ENCODE measurements at regions not wholly inside any gene's neighbourhood (a gene's known extent, or its start where the extent isn't known, plus 50 kb on each side); places are given as distances from the start of the nearest gene placed in this dataset.

GRCh38 chr17:65406552-65406951 lies 154.9 kb downstream of the AXIN2 start:
- BruUV-seq (replicated peaks): no TSS peak
- FAIRE-seq (no peak), ATAC-seq (no peak), DNase-seq (ENCODE audit: extremely low read depth in 1 of 4, low spot score in 3 of 4) (no peak)
- Histone ChIP-seq H3K36me3 (ENCODE audit: control insufficient read depth, insufficient read depth, low read length) (no peaks in the 10 kb centered on the region), H4K20me1 (replicated peaks; ENCODE audit: control insufficient read depth, insufficient read depth, low read length) (no peaks in the 10 kb centered on the region), H3K9me3 (replicated peaks; ENCODE audit: control insufficient read depth, insufficient read depth, low read depth, low read length) (no peaks in the 10 kb centered on the region), H3K27me3 (ENCODE audit: control insufficient read depth in 2 of 2, insufficient read depth in 2 of 2, low read length in 2 of 2) (peaks cover 0 to 6% of the 10 kb centered on the region in 2 experiments; a peak in 2 of 5 replicates), H3K4me1 (replicated peaks in 1 of 2; ENCODE audit: control insufficient read depth in 2 of 2, insufficient read depth in 2 of 2, low read length in 2 of 2) (no peaks in the 10 kb centered on the region), H3K9me1 (ENCODE audit: control insufficient read depth, insufficient read depth, low read length) (peaks cover 2% of the 10 kb centered on the region), H3K79me2 (ENCODE audit: control insufficient read depth, insufficient read depth, low read length) (no peaks in the 10 kb centered on the region), H3K4me3 (no peak overlapping the region), H2AFZ (ENCODE audit: low read depth, low read length) (no peak overlapping the region), H3K27ac (ENCODE audit: extremely low read depth, low read depth, low read length) (no peak overlapping the region), H3K4me2 (ENCODE audit: insufficient read depth, low read length) (no peak overlapping the region), H3K9ac (ENCODE audit: insufficient read depth in 1 of 2, low read depth in 2 of 2, low read length in 2 of 2) (no peak overlapping the region)
- TF ChIP-seq CC2D1A (IDR thresholded peaks at IDR 0.05) (no peak), MLLT1 (IDR thresholded peaks at IDR 0.05) (no peak), HDGF (IDR thresholded peaks at IDR 0.05) (no peak), KLF1 (tag; IDR thresholded peaks at IDR 0.05) (no peak), SNIP1 (IDR thresholded peaks at IDR 0.05; ENCODE audit: low read depth) (no peak), MEIS2 (IDR thresholded peaks at IDR 0.05; ENCODE audit: partially characterized antibody) (no peak)
- CTCF ChIA-PET (ENCODE audit: low intra/inter-chr PET ratio): no interaction called here
- in situ Hi-C loops (cut with MboI): no loop called here
- WGBS (ENCODE audit: insufficient coverage, low coverage, missing lambda C conversion rate): 2% methylated on average over 3 of the region's 3 CpGs
- POLR2A ChIA-PET: interaction anchor here (0.8 kb wide), 1 partner anchor 12 kb away, joined by 3 read pairs; no protein-coding TSS in a partner anchor
- intact Hi-C loops (cut with micrococcal nuclease): no loop called here

DNA sequence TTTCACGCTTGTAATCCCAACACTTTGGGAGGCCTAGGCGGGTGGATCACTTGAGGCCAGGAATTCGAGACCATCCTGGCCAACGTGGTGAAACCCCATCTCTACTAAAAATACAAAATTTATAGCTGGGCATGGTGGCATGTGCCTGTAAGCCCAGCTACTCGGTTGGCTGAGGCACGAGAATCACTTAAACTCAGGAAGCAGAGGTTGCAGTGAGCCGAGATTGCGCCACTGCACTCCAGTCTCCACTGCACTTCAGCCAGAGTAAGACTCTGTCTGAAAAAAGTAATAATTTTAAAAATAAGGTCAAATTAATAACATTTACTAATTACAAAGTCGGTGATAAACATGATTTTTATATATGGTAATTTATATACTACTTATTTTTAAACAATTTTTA lies 155.9 kb downstream of the AXIN2 start:
- Histone ChIP-seq H3K4me3 (no peak overlapping the region), H4K20me1 (replicated peaks; ENCODE audit: control insufficient read depth, insufficient read depth, low read length) (no peaks in the 10 kb centered on the region), H3K79me2 (ENCODE audit: control insufficient read depth, insufficient read depth, low read length) (no peaks in the 10 kb centered on the region), H3K27ac (ENCODE audit: extremely low read depth, low read depth, low read length) (no peak overlapping the region), H3K9me1 (ENCODE audit: control insufficient read depth, insufficient read depth, low read length) (peaks cover 2% of the 10 kb centered on the region), H3K4me2 (ENCODE audit: insufficient read depth, low read length) (no peak overlapping the region), H3K9ac (ENCODE audit: insufficient read depth in 1 of 2, low read depth in 2 of 2, low read length in 2 of 2) (no peak overlapping the region), H3K9me3 (replicated peaks; ENCODE audit: control insufficient read depth, insufficient read depth, low read depth, low read length) (no peaks in the 10 kb centered on the region), H3K4me1 (replicated peaks in 1 of 2; ENCODE audit: control insufficient read depth in 2 of 2, insufficient read depth in 2 of 2, low read length in 2 of 2) (no peaks in the 10 kb centered on the region), H2AFZ (ENCODE audit: low read depth, low read length) (no peak overlapping the region), H3K27me3 (ENCODE audit: control insufficient read depth in 2 of 2, insufficient read depth in 2 of 2, low read length in 2 of 2) (peaks cover 0 to 6% of the 10 kb centered on the region in 2 experiments; a peak in 2 of 5 replicates), H3K36me3 (ENCODE audit: control insufficient read depth, insufficient read depth, low read length) (no peaks in the 10 kb centered on the region)
- intact Hi-C loops (cut with micrococcal nuclease): no loop called here
- WGBS (ENCODE audit: insufficient coverage, low coverage, missing lambda C conversion rate): 5% methylated on average over 9 of the region's 9 CpGs
- in situ Hi-C loops (cut with MboI): no loop called here
- POLR2A ChIA-PET: interaction anchor here (0.8 kb wide), 1 partner anchor 13 kb away, joined by 3 read pairs; no protein-coding TSS in a partner anchor
- FAIRE-seq (no peak), ATAC-seq (no peak), DNase-seq (ENCODE audit: extremely low read depth in 1 of 4, low spot score in 3 of 4) (no peak)
- no TSS peak for BruUV-seq (replicated peaks)
- CTCF ChIA-PET (ENCODE audit: low intra/inter-chr PET ratio): no interaction called here
- TF ChIP-seq ZNF217 (CRISPR knock-in tag; IDR thresholded peaks at IDR 0.05) (no peak), CBFA2T3 (IDR thresholded peaks at IDR 0.05) (no peak), NFIC (IDR thresholded peaks at IDR 0.05) (no peak), PRMT5 (CRISPR knock-in tag; IDR thresholded peaks at IDR 0.05) (no peak), GABPB1 (CRISPR knock-in tag; IDR thresholded peaks at IDR 0.05) (no peak), TOE1 (IDR thresholded peaks at IDR 0.05; ENCODE audit: borderline replicate concordance) (no peak), TOE1 (CRISPR knock-in tag; IDR thresholded peaks at IDR 0.05; ENCODE audit: borderline replicate concordance, low read depth) (no peak), RUNX1 (IDR thresholded peaks at IDR 0.05; ENCODE audit: low read depth) (no peak), ZNF75A (CRISPR knock-in tag; IDR thresholded peaks at IDR 0.05) (no peak), ZNF766 (CRISPR knock-in tag; conservative IDR thresholded peaks at IDR 0.05) (no peak), TBP (optimal IDR thresholded peaks at IDR 0.05; ENCODE audit: low read depth, low read length) (no peak), ZNF354B (CRISPR knock-in tag; IDR thresholded peaks at IDR 0.05) (no peak)
- TF ChIP-seq, protein P1, sequence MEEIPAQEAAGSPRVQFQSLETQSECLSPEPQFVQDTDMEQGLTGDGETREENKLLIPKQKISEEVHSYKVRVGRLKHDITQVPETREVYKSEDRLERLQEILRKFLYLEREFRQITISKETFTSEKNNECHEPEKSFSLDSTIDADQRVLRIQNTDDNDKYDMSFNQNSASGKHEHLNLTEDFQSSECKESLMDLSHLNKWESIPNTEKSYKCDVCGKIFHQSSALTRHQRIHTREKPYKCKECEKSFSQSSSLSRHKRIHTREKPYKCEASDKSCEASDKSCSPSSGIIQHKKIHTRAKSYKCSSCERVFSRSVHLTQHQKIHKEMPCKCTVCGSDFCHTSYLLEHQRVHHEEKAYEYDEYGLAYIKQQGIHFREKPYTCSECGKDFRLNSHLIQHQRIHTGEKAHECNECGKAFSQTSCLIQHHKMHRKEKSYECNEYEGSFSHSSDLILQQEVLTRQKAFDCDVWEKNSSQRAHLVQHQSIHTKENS (CRISPR knock-in tag; IDR thresholded peaks at IDR 0.05): no peak
